ENCODE measurements at regions not wholly inside any gene's neighbourhood (a gene's known extent, or its start where the extent isn't known, plus 50 kb on each side); places are given as distances from the start of the nearest gene placed in this dataset.

DNA sequence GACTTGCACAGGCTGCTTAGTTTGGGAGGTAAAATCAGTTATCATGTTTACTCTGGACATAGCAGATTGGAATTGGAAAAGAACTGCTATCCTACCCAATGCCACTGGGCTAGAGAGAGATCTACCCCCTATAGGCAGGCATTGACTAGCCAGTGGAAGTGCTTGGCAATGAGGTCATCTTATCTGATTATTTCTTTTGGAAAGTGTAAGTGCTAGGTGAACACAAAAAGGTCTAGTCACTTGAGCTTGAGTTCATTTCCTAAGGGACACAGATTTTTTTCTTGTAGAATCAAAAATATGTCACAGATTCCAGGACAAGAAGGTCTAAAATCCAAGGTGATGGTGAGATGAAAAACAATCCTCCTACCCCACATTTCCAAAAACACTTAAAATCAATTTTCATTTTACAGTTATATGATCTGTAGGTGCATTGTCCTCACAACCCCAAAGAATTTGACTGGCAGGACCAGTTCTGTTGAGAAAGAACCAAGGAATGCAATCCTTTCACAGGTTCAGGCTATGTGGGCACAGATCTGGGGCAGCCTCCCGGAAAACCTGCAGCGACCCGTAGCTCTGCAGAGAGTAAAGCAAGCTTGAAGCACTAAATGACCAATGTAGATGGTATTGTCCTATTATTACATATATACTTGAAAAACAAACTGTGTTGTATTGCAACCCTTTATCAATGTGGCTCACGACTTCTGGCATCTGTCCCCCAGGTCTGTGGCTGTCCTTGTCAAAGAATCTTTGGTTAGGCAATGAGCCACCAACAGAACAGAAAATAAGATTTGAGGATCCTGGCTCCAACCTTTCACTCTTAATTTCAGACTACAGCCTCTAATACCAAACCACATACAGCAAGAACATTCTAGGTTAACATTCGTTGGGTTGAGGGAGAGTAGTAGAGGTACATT lies 67.3 kb upstream of the ADTRP start:
- TF ChIP-seq, protein P1, sequence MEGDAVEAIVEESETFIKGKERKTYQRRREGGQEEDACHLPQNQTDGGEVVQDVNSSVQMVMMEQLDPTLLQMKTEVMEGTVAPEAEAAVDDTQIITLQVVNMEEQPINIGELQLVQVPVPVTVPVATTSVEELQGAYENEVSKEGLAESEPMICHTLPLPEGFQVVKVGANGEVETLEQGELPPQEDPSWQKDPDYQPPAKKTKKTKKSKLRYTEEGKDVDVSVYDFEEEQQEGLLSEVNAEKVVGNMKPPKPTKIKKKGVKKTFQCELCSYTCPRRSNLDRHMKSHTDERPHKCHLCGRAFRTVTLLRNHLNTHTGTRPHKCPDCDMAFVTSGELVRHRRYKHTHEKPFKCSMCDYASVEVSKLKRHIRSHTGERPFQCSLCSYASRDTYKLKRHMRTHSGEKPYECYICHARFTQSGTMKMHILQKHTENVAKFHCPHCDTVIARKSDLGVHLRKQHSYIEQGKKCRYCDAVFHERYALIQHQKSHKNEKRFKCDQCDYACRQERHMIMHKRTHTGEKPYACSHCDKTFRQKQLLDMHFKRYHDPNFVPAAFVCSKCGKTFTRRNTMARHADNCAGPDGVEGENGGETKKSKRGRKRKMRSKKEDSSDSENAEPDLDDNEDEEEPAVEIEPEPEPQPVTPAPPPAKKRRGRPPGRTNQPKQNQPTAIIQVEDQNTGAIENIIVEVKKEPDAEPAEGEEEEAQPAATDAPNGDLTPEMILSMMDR (conservative IDR thresholded peaks at IDR 0.05; ENCODE audit: low read depth, low read length): no peak
- TF ChIP-seq EZH2 (IDR thresholded peaks at IDR 0.05; ENCODE audit: borderline replicate concordance, low read depth, low read length, poor library complexity, severe bottlenecking): no peak
